ENCODE measurements at regions not wholly inside any gene's neighbourhood (a gene's known extent, or its start where the extent isn't known, plus 50 kb on each side); places are given as distances from the start of the nearest gene placed in this dataset.

DNA sequence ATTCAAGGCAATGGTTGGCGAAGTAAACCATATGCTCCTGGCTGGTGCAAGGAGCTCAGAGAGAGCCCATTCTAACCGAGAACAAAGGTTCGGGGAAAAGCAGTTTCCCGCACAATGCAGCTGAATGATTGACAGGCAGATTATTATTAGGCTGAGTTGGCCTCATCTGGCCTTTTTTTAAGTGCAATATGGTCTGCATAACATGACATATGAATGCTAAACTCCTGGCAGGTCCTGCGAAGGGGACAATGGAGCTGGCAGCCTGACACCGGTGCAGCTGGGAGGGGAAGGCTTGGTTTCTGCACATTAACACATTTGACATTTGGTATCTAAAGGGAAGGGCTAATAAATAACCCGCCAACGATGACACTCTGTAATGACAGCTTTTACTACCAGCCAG, 92.0 kb downstream of the MIS18A start:
- Histone ChIP-seq H3K27ac (ENCODE audit: extremely low read depth, low read depth, low read length) (no peak overlapping the region), H3K9me3 (ENCODE audit: control insufficient read depth, insufficient read depth, low read depth, low read length) (no peaks in the 10 kb centered on the region), H3K4me1 (ENCODE audit: control insufficient read depth, insufficient read depth, low read length) (peaks cover 5% of the 10 kb centered on the region; the same call in 1 of the 2 replicates), H3K36me3 (ENCODE audit: control insufficient read depth in 2 of 2, insufficient read depth in 1 of 2, low read length in 2 of 2) (no peaks in the 10 kb centered on the region), H3K4me3 (ENCODE audit: low read depth, low read length) (no peak overlapping the region)
- CTCF ChIA-PET, result interaction anchor here (0.5 kb wide), 1 partner anchor 71 kb away, joined by 3 read pairs; no protein-coding TSS in a partner anchor
- TF ChIP-seq ZNF362 (tag by site-specific recombination; IDR thresholded peaks at IDR 0.05) (no peak), ZNF544 (tag by site-specific recombination; IDR thresholded peaks at IDR 0.05) (no peak), KLF16 (tag by site-specific recombination; IDR thresholded peaks at IDR 0.05) (no peak), ZNF433 (tag by site-specific recombination; IDR thresholded peaks at IDR 0.05; ENCODE audit: low read depth) (no peak), ZFHX2 (tag by site-specific recombination; conservative IDR thresholded peaks at IDR 0.05) (no peak), ZNF292 (tag by site-specific recombination; IDR thresholded peaks at IDR 0.05; ENCODE audit: borderline replicate concordance, low read depth) (no peak), ZNF266 (tag by site-specific recombination; IDR thresholded peaks at IDR 0.05; ENCODE audit: low read depth) (no peak)
- POLR2A ChIA-PET, result no interaction called here

- POLR2A ChIA-PET, result no interaction called here
These were observed 93.1 kb downstream of the MIS18A start for GRCh38 chr21:32185726-32186125.

GRCh38 chr21:32185103-32185502, 93.7 kb downstream of the MIS18A start:
- CTCF ChIA-PET, result interaction anchor here (0.6 to 0.7 kb wide), 2 partner anchors 13 to 73 kb away, joined by 3 read pairs; no protein-coding TSS in a partner anchor

More at GRCh38 chr21:32185726-32186125, 93.1 kb downstream of the MIS18A start:
- CTCF ChIA-PET, result interaction anchor here (0.7 kb wide), 1 partner anchor 72 kb away, joined by 3 read pairs; no protein-coding TSS in a partner anchor
- Histone ChIP-seq H3K4me3 (ENCODE audit: low read depth, low read length) (no peak overlapping the region), H3K9me3 (ENCODE audit: control insufficient read depth, insufficient read depth, low read depth, low read length) (no peaks in the 10 kb centered on the region), H3K4me1 (ENCODE audit: control insufficient read depth, insufficient read depth, low read length) (peaks cover 5% of the 10 kb centered on the region; the same call in 1 of the 2 replicates), H3K36me3 (ENCODE audit: control insufficient read depth in 2 of 2, insufficient read depth in 1 of 2, low read length in 2 of 2) (no peaks in the 10 kb centered on the region), H3K27ac (ENCODE audit: extremely low read depth, low read depth, low read length) (no peak overlapping the region)
- TF ChIP-seq ZNF311 (tag by site-specific recombination; IDR thresholded peaks at IDR 0.05; ENCODE audit: borderline replicate concordance) (no peak), ZNF138 (tag by site-specific recombination; IDR thresholded peaks at IDR 0.05; ENCODE audit: borderline replicate concordance) (no peak), ZNF214 (tag by site-specific recombination; IDR thresholded peaks at IDR 0.05; ENCODE audit: borderline replicate concordance) (no peak)

More at GRCh38 chr21:32185103-32185502, 93.7 kb downstream of the MIS18A start:
- Histone ChIP-seq H3K4me1 (ENCODE audit: control insufficient read depth, insufficient read depth, low read length) (peaks cover 5% of the 10 kb centered on the region; the same call in 1 of the 2 replicates), H3K9me3 (ENCODE audit: control insufficient read depth, insufficient read depth, low read depth, low read length) (no peaks in the 10 kb centered on the region), H3K27ac (ENCODE audit: extremely low read depth, low read depth, low read length) (no peak overlapping the region), H3K4me3 (ENCODE audit: low read depth, low read length) (no peak overlapping the region), H3K36me3 (ENCODE audit: control insufficient read depth in 2 of 2, insufficient read depth in 1 of 2, low read length in 2 of 2) (no peaks in the 10 kb centered on the region)
- no peak for TF ChIP-seq ZNF114 (tag by site-specific recombination; IDR thresholded peaks at IDR 0.05)
- TF ChIP-seq ZNF623 (tag by site-specific recombination; IDR thresholded peaks at IDR 0.05), result no peak
- TF ChIP-seq TSHZ1 (tag by site-specific recombination; IDR thresholded peaks at IDR 0.05; ENCODE audit: borderline replicate concordance), result no peak
- TF ChIP-seq ZNF423 (tag by site-specific recombination; IDR thresholded peaks at IDR 0.05), result no peak
- TF ChIP-seq KLF7 (tag by site-specific recombination; IDR thresholded peaks at IDR 0.05; ENCODE audit: borderline replicate concordance), result no peak
- TF ChIP-seq, protein P1, sequence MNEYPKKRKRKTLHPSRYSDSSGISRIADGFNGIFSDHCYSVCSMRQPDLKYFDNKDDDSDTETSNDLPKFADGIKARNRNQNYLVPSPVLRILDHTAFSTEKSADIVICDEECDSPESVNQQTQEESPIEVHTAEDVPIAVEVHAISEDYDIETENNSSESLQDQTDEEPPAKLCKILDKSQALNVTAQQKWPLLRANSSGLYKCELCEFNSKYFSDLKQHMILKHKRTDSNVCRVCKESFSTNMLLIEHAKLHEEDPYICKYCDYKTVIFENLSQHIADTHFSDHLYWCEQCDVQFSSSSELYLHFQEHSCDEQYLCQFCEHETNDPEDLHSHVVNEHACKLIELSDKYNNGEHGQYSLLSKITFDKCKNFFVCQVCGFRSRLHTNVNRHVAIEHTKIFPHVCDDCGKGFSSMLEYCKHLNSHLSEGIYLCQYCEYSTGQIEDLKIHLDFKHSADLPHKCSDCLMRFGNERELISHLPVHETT (tag by site-specific recombination; IDR thresholded peaks at IDR 0.05), result no peak
- TF ChIP-seq ZNF560 (tag by site-specific recombination; IDR thresholded peaks at IDR 0.05; ENCODE audit: borderline replicate concordance), result no peak
- TF ChIP-seq ZNF112 (tag by site-specific recombination; IDR thresholded peaks at IDR 0.05), result no peak
- TF ChIP-seq ZNF350 (tag by site-specific recombination; IDR thresholded peaks at IDR 0.05), result no peak
- TF ChIP-seq ZNF184 (tag by site-specific recombination; IDR thresholded peaks at IDR 0.05), result no peak
- TF ChIP-seq KLF8 (tag by site-specific recombination; IDR thresholded peaks at IDR 0.05), result no peak
- no peak for TF ChIP-seq ZNF677 (tag by site-specific recombination; IDR thresholded peaks at IDR 0.05)
- no peak for TF ChIP-seq ZNF366 (tag by site-specific recombination; conservative IDR thresholded peaks at IDR 0.05)
- POLR2A ChIA-PET, result no interaction called here
